H9 (cell line): ENCODE measurements at regions not wholly inside any gene's neighbourhood (a gene's known extent, or its start where the extent isn't known, plus 50 kb on each side); places are given as distances from the start of the nearest gene placed in this dataset.
A peak's percentile ranks its signal among the peaks of the same experiment; 100 is the strongest.

Source experiments
- DNase-seq: peaks from one replicate; pipeline ENCODE4 v3.0.0-alpha.2; 2017
- H2AFZ ChIP-seq: one replicate; pipeline ENCODE4 v1.6.1; 2013; ENCODE audit warnings: mild to moderate bottlenecking, low read length, control low read depth, moderate library complexity
- H2AK5ac ChIP-seq: 2 replicates; pipeline ENCODE4 v1.6.1; 2013; ENCODE audit warnings: low read length, control low read depth, mixed read lengths; ENCODE audit not compliant: insufficient read length
- H2BK120ac ChIP-seq: one replicate; pipeline ENCODE4 v1.6.1; 2013; ENCODE audit warnings: low read depth, mild to moderate bottlenecking, low read length, control low read depth, inconsistent platforms; ENCODE audit not compliant: poor library complexity, severe bottlenecking
- H2BK12ac ChIP-seq: 2 replicates; pipeline ENCODE4 v1.6.1; 2013; ENCODE audit warnings: low read length, control low read depth, mixed read lengths, low read depth; ENCODE audit not compliant: insufficient read length
- H2BK15ac ChIP-seq: 2 replicates; pipeline ENCODE4 v1.6.1; 2013; ENCODE audit warnings: low read depth, low read length, control low read depth
- H2BK20ac ChIP-seq: one replicate; pipeline ENCODE4 v1.6.1; 2013; ENCODE audit warnings: low read depth, mild to moderate bottlenecking, low read length, control low read depth, inconsistent platforms; ENCODE audit not compliant: poor library complexity, severe bottlenecking
- H2BK5ac ChIP-seq: 2 replicates; pipeline ENCODE4 v1.6.1; 2013; ENCODE audit warnings: low read length, control low read depth, mixed read lengths; ENCODE audit not compliant: insufficient read length
- H3K14ac ChIP-seq: 2 replicates; pipeline ENCODE4 v1.6.1; 2013; ENCODE audit warnings: low read length, control low read depth; ENCODE audit not compliant: insufficient read depth
- H3K18ac ChIP-seq: 2 replicates; pipeline ENCODE4 v1.6.1; 2013; ENCODE audit warnings: low read depth, mild to moderate bottlenecking, mixed read lengths, low read length, control low read depth; ENCODE audit not compliant: insufficient read length
- H3K23ac ChIP-seq: 2 replicates; pipeline ENCODE4 v1.6.1; 2013; ENCODE audit warnings: low read length, control low read depth, mixed read lengths, low read depth; ENCODE audit not compliant: insufficient read length
- H3K23me2 ChIP-seq: 2 replicates; pipeline ENCODE4 v1.6.1; 2013; ENCODE audit warnings: low read depth, mild to moderate bottlenecking, mixed read lengths, low read length, control low read depth; ENCODE audit not compliant: insufficient read length, poor library complexity, severe bottlenecking
- H3K27ac ChIP-seq: 2 replicates; pipeline ENCODE4 v1.5.1; 2013; ENCODE audit warnings: low read length, control low read depth, mixed read lengths, low read depth; ENCODE audit not compliant: insufficient read length
- H3K27me3 ChIP-seq: 2 replicates; pipeline ENCODE4 v1.6.1; 2013; ENCODE audit warnings: low read length, control low read depth, inconsistent platforms; ENCODE audit not compliant: insufficient read depth
- H3K4ac ChIP-seq: 2 replicates; pipeline ENCODE4 v1.6.1; 2013; ENCODE audit warnings: low read depth, mild to moderate bottlenecking, control low read depth, inconsistent platforms, low read length, moderate library complexity
- H3K4me1 ChIP-seq: 2 replicates; pipeline ENCODE4 v1.6.1; 2013; ENCODE audit warnings: low read length, control low read depth, inconsistent platforms; ENCODE audit not compliant: insufficient read depth
- H3K4me2 ChIP-seq: 2 replicates; pipeline ENCODE4 v1.6.1; 2013; ENCODE audit warnings: low read length, control low read depth, mixed read lengths; ENCODE audit not compliant: insufficient read length, insufficient read depth
- H3K56ac ChIP-seq: 2 replicates; pipeline ENCODE4 v1.6.1; 2013; ENCODE audit warnings: low read depth, mild to moderate bottlenecking, mixed read lengths, low read length, control low read depth; ENCODE audit not compliant: insufficient read length
- H3K79me1 ChIP-seq: 2 replicates; pipeline ENCODE4 v1.6.1; 2013; ENCODE audit warnings: low read depth, mild to moderate bottlenecking, moderate library complexity, low read length, control low read depth, inconsistent platforms; ENCODE audit not compliant: insufficient read depth, poor library complexity, severe bottlenecking
- H3K79me2 ChIP-seq: 2 replicates; pipeline ENCODE4 v1.6.1; 2013; ENCODE audit warnings: low read length, control low read depth, inconsistent platforms; ENCODE audit not compliant: insufficient read depth
- H3K9ac ChIP-seq: 2 replicates; pipeline ENCODE4 v1.6.1; 2013; ENCODE audit warnings: low read length, control low read depth, mixed read lengths; ENCODE audit not compliant: insufficient read length; ENCODE audit errors: extremely low read depth
- H3K9me3 ChIP-seq: one replicate; pipeline ENCODE4 v1.6.1; 2013; ENCODE audit warnings: low read depth, low read length, inconsistent platforms; ENCODE audit not compliant: control insufficient read depth
- H3T11ph ChIP-seq: one replicate; pipeline ENCODE4 v1.6.1; 2013; ENCODE audit warnings: mild to moderate bottlenecking, low read length, control low read depth, inconsistent platforms
- H4K20me1 ChIP-seq: one replicate; pipeline ENCODE4 v1.6.1; 2013; ENCODE audit not compliant: control insufficient read depth, insufficient read length, insufficient read depth
- H4K5ac ChIP-seq: 2 replicates; pipeline ENCODE4 v1.6.1; 2013; ENCODE audit warnings: low read depth, mild to moderate bottlenecking, mixed read lengths, low read length, control low read depth; ENCODE audit not compliant: insufficient read length
- H4K8ac ChIP-seq: replicated peaks from 2 replicates; pipeline ENCODE4 v1.6.1; 2013; ENCODE audit warnings: low read length, control low read depth, mixed read lengths, low read depth; ENCODE audit not compliant: insufficient read length
- H4K91ac ChIP-seq: 2 replicates; pipeline ENCODE4 v1.6.1; 2013; ENCODE audit warnings: low read depth, mild to moderate bottlenecking, moderate library complexity, mixed read lengths, low read length, control low read depth; ENCODE audit not compliant: insufficient read length
- H3K27ac Mint-ChIP-seq, 3 experiments: 2 replicates in 2 of 3; 3 replicates in 1 of 3; pipeline ENCODE4 v1.8.0; 2020 to 2021; ENCODE audit warnings: mixed read lengths in 3 of 3, mild to moderate bottlenecking in 1 of 3, moderate library complexity in 1 of 3
- H3K27me3 Mint-ChIP-seq: 2 replicates; pipeline ENCODE4 v1.8.0; 2021; ENCODE audit warnings: low read depth, mild to moderate bottlenecking, moderate library complexity, mixed read lengths
- H3K36me3 Mint-ChIP-seq, 3 experiments: 2 replicates in 2 of 3; 3 replicates in 1 of 3; pipeline ENCODE4 v1.8.0; 2020 to 2021; ENCODE audit warnings: low read depth in 3 of 3, mixed read lengths in 3 of 3; ENCODE audit not compliant: insufficient read depth in 1 of 3
- H3K4me1 Mint-ChIP-seq, 2 experiments: 2 replicates each; pipeline ENCODE4 v1.8.0; 2020; ENCODE audit warnings: mixed read lengths in 2 of 2
- H3K4me3 Mint-ChIP-seq, 2 experiments: 2 replicates in 1 of 2; 3 replicates in 1 of 2; pipeline ENCODE4 v1.8.0; 2020 to 2021; ENCODE audit warnings: mild to moderate bottlenecking in 2 of 2, mixed read lengths in 2 of 2, moderate library complexity in 1 of 2
- H3K9me3 Mint-ChIP-seq, 2 experiments: 2 replicates in 1 of 2; 3 replicates in 1 of 2; pipeline ENCODE4 v1.8.0; 2020; ENCODE audit warnings: mild to moderate bottlenecking in 2 of 2, mixed read lengths in 2 of 2, moderate library complexity in 1 of 2
- CTCF ChIP-seq: fragments of 200-600 bp; sonication (generic); conservative IDR thresholded peaks from 3 replicates; pipeline ENCODE4 v1.8.0; 2021; ENCODE audit warnings: antibody characterized with exemption, mild to moderate bottlenecking
- WGBS: extraction: QIAGEN DNeasy Blood & Tissue Kit; methylation state at CpG from one replicate; pipeline ENCODE4 v1.1.7; 2013; ENCODE audit warnings: missing lambda C conversion rate, low lambda C conversion rate, mixed read lengths; ENCODE audit not compliant: insufficient read length; ENCODE audit errors: extremely low coverage; 5-methylcytosine and 5-hydroxymethylcytosine counted together

DNA sequence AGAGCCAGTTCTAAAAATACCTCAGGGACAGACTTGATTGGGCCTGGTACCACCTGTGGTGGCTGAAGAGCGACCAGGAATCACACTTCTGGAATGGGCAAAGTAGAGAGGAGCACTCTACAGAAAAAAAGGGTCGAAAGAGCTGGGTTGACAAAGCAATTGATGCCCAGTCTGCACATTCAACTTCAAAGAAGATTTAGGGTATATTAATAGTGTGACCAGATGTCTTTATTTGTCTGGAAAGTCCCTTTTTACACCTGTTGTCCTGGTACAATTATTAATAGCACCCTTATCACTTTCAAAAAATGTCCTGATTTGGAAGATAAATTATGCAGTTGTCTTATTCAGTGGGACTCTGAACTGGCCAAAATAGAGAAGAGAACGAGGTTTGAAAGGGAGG is 137.5 kb downstream of the DYRK2 start:
- peaks cover 0 to 2% of the 10 kb centered on the region in 2 experiments; a peak in 1 of 5 replicates for H3K9me3 Mint-ChIP-seq
- no peaks in the 10 kb centered on the region for H3K27me3 Mint-ChIP-seq
- Histone ChIP-seq H2AK5ac (no peak overlapping the region), H3K9ac (no peak overlapping the region), H3K23ac (no peak overlapping the region), H3K18ac (no peak overlapping the region), H3K27me3 (no peaks in the 10 kb centered on the region), H3K23me2 (no peaks in the 10 kb centered on the region), H3K14ac (no peak overlapping the region), H3K4me2 (no peak overlapping the region), H2BK15ac (no peak overlapping the region), H2BK5ac (no peak overlapping the region), H4K5ac (no peak overlapping the region), H4K91ac (no peak overlapping the region), H3K79me2 (no peaks in the 10 kb centered on the region), H3K4me1 (no peaks in the 10 kb centered on the region), H3K79me1 (no peaks in the 10 kb centered on the region), H2BK20ac (no peak overlapping the region), H4K8ac (no peak overlapping the region), H2BK120ac (no peak overlapping the region), H3K56ac (no peak overlapping the region), H4K20me1 (no peaks in the 10 kb centered on the region), H3K9me3 (no peaks in the 10 kb centered on the region), H3K27ac (no peak overlapping the region), H2AFZ (no peak overlapping the region), H2BK12ac (no peak overlapping the region), H3T11ph (no peak overlapping the region), H3K4ac (no peak overlapping the region)
- peaks cover 0 to under 1% (median 0%) of the 10 kb centered on the region in 3 experiments; a peak in 1 of 7 replicates for H3K36me3 Mint-ChIP-seq
- TF ChIP-seq CTCF = no peak
- no CpG with 5 or more reads among the region's 3 CpGs for WGBS
- DNase-seq = no peak
- peak overlapping the region in 1 of 3 experiments; percentile 20; a peak in 1 of 7 replicates for H3K27ac Mint-ChIP-seq
- no peak overlapping the region for H3K4me3 Mint-ChIP-seq
- H3K4me1 Mint-ChIP-seq = peaks cover 7 to 10% of the 10 kb centered on the region in 2 experiments
